D721Med (cell line): ENCODE measurements at regions not wholly inside any gene's neighbourhood (a gene's known extent, or its start where the extent isn't known, plus 50 kb on each side); places are given as distances from the start of the nearest gene placed in this dataset.
"Not testable (repeated sequence)": the region's sequence is repeated elsewhere in the genome, so short reads cannot be mapped to it uniquely, and the experiment has no call there.

Experiments
- DNase-seq: peaks from one replicate; pipeline ENCODE4 v3.0.0; 2011; ENCODE audit warnings: low spot score; ENCODE audit not compliant: insufficient read length
- FAIRE-seq: peaks from 2 replicates; lab custom pipeline; 2011; peaks lifted over from hg19 to GRCh38; lab: Jason Lieb, UNC
- CTCF ChIP-seq: IDR thresholded peaks from 2 replicates; pipeline ENCODE4 v1.5.1; 2012; ENCODE audit warnings: mild to moderate bottlenecking, control low read depth; ENCODE audit not compliant: insufficient read depth; ENCODE audit errors: missing control alignments

- no peak for FAIRE-seq
- no peak for DNase-seq
- no peak for TF ChIP-seq CTCF
Measured at GRCh38 chr17:6924208-6924607, 71.6 kb upstream of the ALOX12 start.

- DNase-seq (no peak), FAIRE-seq (no peak)
- no peak for TF ChIP-seq CTCF
Measured at GRCh38 chr17:6926667-6927066, 69.2 kb upstream of the ALOX12 start.

GRCh38 chr17:6927290-6928126 lies 68.3 kb upstream of the ALOX12 start:
- FAIRE-seq (no peak), DNase-seq (no peak)
- TF ChIP-seq CTCF = no peak

- no peak for DNase-seq
- FAIRE-seq = no peak
- no peak for TF ChIP-seq CTCF
Measured at GRCh38 chr17:6928193-6928592, 67.7 kb upstream of the ALOX12 start.

- FAIRE-seq (no peak), DNase-seq (no peak)
- TF ChIP-seq CTCF = no peak
Measured at GRCh38 chr17:6930749-6931148, 65.1 kb upstream of the ALOX12 start.

- DNase-seq, FAIRE-seq: not testable (repeated sequence)
Measured at GRCh38 chr17:6934544-6934943, 61.3 kb upstream of the ALOX12 start.

- TF ChIP-seq CTCF = no peak
- no peak for FAIRE-seq
- no peak for DNase-seq
Measured at GRCh38 chr17:6936370-6937028, 59.4 kb upstream of the ALOX12 start.
